KMS-11 (cell line): ENCODE measurements at regions not wholly inside any gene's neighbourhood (a gene's known extent, or its start where the extent isn't known, plus 50 kb on each side); places are given as distances from the start of the nearest gene placed in this dataset.

ENCODE experiments used
- H2AFZ ChIP-seq: fragments of 200-600 bp; sonication (generic); 2 replicates; pipeline ENCODE4 v1.6.1; 2016; ENCODE audit warnings: antibody characterized with exemption, mixed run types, low read depth
- H3K27ac ChIP-seq: fragments of 200-600 bp; sonication (generic); 2 replicates; pipeline ENCODE4 v1.6.1; 2016; ENCODE audit warnings: mild to moderate bottlenecking, mixed run types
- H3K27me3 ChIP-seq: fragments of 200-600 bp; sonication (generic); 2 replicates; pipeline ENCODE4 v1.6.1; 2017; ENCODE audit warnings: mild to moderate bottlenecking, low read depth, mixed run types, moderate library complexity; ENCODE audit not compliant: insufficient read depth
- H3K36me3 ChIP-seq: fragments of 200-600 bp; sonication (generic); 2 replicates; pipeline ENCODE4 v1.6.1; 2017; ENCODE audit warnings: mild to moderate bottlenecking, mixed run types; ENCODE audit not compliant: insufficient read depth
- H3K4me1 ChIP-seq: fragments of 200-600 bp; sonication (generic); 2 replicates; pipeline ENCODE4 v1.6.1; 2016; ENCODE audit warnings: mild to moderate bottlenecking, low read depth, mixed run types; ENCODE audit not compliant: poor library complexity, severe bottlenecking
- H3K4me2 ChIP-seq: fragments of 200-600 bp; sonication (generic); 2 replicates; pipeline ENCODE4 v1.7.0; 2016; ENCODE audit warnings: mild to moderate bottlenecking, mixed run types
- H3K4me3 ChIP-seq: fragments of 200-600 bp; sonication (generic); IDR thresholded peaks from 2 replicates; pipeline ENCODE4 v1.6.1; 2017; ENCODE audit warnings: low read depth, low read length, mixed read lengths; ENCODE audit not compliant: insufficient read depth
- H3K79me2 ChIP-seq: fragments of 200-600 bp; sonication (generic); 2 replicates; pipeline ENCODE4 v1.6.1; 2016; ENCODE audit warnings: low read depth, mixed run types; ENCODE audit not compliant: insufficient read depth
- H3K9ac ChIP-seq: fragments of 200-600 bp; sonication (generic); 2 replicates; pipeline ENCODE4 v1.6.1; 2016; ENCODE audit warnings: mild to moderate bottlenecking, mixed run types
- H4K20me1 ChIP-seq: fragments of 200-600 bp; sonication (generic); 2 replicates; pipeline ENCODE4 v1.6.1; 2016; ENCODE audit warnings: mild to moderate bottlenecking, mixed run types; ENCODE audit not compliant: insufficient read depth
- CTCF ChIP-seq: fragments of 200-600 bp; sonication (generic); conservative IDR thresholded peaks from 2 replicates; pipeline ENCODE4 v1.6.1; 2017; ENCODE audit warnings: low read depth, mild to moderate bottlenecking, antibody characterized with exemption, low read length, moderate library complexity, mixed read lengths

DNA sequence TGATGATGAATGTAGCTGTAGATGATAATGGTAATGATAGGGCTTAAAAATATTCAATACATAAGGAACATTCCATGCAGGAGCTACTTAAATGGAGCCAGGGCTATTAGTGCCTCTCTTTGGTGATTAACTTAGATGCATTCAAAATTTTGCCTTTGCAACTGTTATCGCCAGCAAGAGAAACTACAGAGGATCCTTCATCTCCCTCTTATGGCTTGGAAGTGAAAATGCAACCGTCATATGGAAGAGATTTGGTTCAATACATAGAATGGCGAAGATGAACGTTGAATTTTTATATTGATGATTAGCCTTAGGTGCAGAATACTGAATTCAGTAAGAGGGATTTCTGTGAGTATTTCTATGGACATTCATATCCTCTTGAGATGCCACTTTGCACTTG is 134.5 kb upstream of the NLGN4X start:
- Histone ChIP-seq H3K27me3 (no peaks in the 10 kb centered on the region), H2AFZ (no peak overlapping the region), H3K4me2 (no peak overlapping the region), H3K4me1 (no peaks in the 10 kb centered on the region), H3K36me3 (no peaks in the 10 kb centered on the region), H4K20me1 (no peaks in the 10 kb centered on the region), H3K4me3 (no peak overlapping the region), H3K79me2 (no peaks in the 10 kb centered on the region), H3K27ac (no peak overlapping the region), H3K9ac (no peak overlapping the region)
- no peak for TF ChIP-seq CTCF

GRCh38 chrX:6325437-6325836 is 96.8 kb upstream of the NLGN4X start:
- TF ChIP-seq CTCF = no peak
- no peak overlapping the region for H3K4me3 ChIP-seq
- no peaks in the 10 kb centered on the region for H3K79me2 ChIP-seq
- H3K27me3 ChIP-seq = no peaks in the 10 kb centered on the region
- H3K36me3 ChIP-seq = no peaks in the 10 kb centered on the region
- no peak overlapping the region for H2AFZ ChIP-seq
- no peaks in the 10 kb centered on the region for H4K20me1 ChIP-seq
- H3K9ac ChIP-seq = no peak overlapping the region
- H3K27ac ChIP-seq = no peak overlapping the region
- H3K4me2 ChIP-seq = no peak overlapping the region
- no peaks in the 10 kb centered on the region for H3K4me1 ChIP-seq

GRCh38 chrX:6313356-6313755 is 84.7 kb upstream of the NLGN4X start:
- Histone ChIP-seq H3K79me2 (no peaks in the 10 kb centered on the region), H3K4me3 (no peak overlapping the region), H3K4me2 (no peak overlapping the region), H3K4me1 (peaks cover 9% of the 10 kb centered on the region), H3K27me3 (no peaks in the 10 kb centered on the region), H3K9ac (no peak overlapping the region), H2AFZ (no peak overlapping the region), H3K36me3 (no peaks in the 10 kb centered on the region), H3K27ac (no peak overlapping the region), H4K20me1 (no peaks in the 10 kb centered on the region)
- TF ChIP-seq CTCF = no peak

GRCh38 chrX:6311540-6311939 is 82.9 kb upstream of the NLGN4X start:
- Histone ChIP-seq H3K27me3 (no peaks in the 10 kb centered on the region), H3K4me2 (peak overlapping the region; percentile 25; the same call in 1 of the 2 replicates), H3K4me1 (peaks cover 9% of the 10 kb centered on the region), H3K36me3 (no peaks in the 10 kb centered on the region), H3K9ac (no peak overlapping the region), H3K4me3 (no peak overlapping the region), H2AFZ (no peak overlapping the region), H3K27ac (no peak overlapping the region), H4K20me1 (no peaks in the 10 kb centered on the region), H3K79me2 (no peaks in the 10 kb centered on the region)
- TF ChIP-seq CTCF = no peak
